ENCODE measurements at regions not wholly inside any gene's neighbourhood (a gene's known extent, or its start where the extent isn't known, plus 50 kb on each side); places are given as distances from the start of the nearest gene placed in this dataset.

DNA sequence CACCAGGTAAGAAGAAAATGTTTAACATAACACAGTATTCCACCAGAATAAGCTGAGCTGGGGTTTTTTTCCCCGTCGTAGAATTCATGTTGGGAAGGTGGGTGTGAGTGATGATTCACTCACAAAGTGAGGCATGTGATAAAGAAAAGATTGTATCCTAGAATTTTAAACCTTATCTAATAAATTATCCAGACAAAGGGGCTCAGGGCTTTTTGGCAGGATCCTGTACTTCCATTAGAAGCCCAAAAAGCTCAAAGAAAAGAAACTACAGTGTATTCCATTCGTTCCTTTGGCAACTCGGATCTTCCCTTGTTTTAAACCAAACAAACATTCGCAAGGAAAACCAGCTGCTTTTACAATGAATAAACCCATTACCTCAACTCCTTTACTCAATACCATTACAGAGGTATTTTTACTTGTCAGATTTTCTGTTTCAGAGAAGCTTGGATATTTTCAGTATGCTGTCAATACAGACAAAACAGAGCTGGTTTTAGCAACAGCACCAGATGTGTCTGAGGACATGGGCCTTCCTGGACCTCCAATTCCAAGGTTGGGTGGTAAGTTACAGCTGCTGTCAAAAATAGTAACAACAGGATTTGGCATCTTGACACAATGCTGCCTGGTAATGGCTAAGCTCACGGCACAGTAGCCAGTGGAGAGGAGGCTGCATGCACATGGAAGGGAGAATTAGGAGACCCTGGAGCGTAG, 159.9 kb upstream of the RUNX1 start:
- no peak for FAIRE-seq

GRCh38 chr21:35208104-35208503, 159.0 kb upstream of the RUNX1 start:
- no peak for FAIRE-seq

DNA sequence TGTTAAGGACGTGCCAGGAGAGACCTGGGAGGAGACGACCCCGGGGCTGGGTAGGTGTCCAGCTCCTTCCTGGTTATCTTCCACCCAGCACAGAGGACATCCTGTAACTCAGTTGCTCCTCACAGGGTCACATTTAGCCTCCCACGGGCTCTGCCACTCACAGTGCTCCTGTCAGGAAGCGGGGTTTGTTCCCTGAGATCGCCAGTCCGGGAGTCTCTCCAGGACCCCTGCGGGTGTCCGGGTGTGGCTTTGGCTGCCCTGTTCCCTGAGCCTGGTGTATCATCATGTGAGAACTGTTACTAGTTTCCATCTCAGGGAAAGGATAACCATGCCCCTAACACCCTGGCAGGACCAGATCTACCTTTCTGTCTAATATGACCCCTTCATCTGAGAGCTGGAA, 158.2 kb upstream of the RUNX1 start:
- no peak for FAIRE-seq

DNA sequence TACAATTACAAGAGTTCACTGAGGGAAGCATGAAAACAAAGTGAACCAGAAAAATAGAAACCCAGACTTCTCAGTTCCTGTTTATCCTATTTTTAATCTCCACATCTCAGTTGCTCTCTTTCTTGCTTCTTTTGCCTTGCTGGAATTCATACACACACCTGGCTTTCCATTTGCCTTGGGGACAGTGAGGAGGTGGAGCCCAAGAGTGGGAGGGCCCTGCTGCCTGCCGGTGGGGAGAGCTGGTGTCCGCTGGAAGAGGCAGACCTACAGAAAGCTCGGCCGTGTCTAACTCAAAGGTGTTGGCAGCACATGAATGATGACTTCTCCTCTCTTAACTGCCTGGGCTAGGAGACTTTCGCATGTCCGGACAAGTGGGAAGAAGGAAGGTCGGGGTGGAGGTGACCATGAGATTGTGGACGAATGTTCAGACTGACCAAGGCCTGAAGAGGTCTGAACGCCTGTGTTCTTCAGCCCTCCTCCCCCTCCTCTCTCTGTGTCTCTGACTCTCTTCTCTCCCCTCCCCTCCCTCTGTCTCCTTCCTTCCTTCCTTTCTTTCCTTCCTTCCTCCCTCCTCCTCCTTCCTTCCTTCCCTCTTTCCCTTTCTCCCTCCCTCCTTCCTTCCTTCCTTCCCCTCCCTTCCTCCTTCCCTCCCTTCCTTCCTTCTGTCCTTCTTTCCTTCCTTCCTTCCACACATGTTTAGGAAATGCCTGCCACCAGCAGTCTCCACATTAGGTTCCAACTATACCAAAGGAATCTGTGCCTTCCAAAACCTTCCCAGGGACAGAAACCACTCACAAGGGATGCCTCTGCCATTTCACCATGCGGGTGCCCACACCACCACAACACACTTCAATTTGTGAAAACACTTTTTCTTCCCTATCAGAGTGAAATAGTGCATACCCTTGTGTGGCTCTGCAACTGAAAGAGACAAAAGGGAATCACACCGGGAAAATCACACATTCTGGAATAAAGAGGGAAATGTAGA, 157.3 kb upstream of the RUNX1 start:
- FAIRE-seq: no peak

GRCh38 chr21:35204850-35205541, 155.9 kb upstream of the RUNX1 start:
- FAIRE-seq: no peak

GRCh38 chr21:35204125-35204524, 155.0 kb upstream of the RUNX1 start:
- FAIRE-seq: no peak

DNA sequence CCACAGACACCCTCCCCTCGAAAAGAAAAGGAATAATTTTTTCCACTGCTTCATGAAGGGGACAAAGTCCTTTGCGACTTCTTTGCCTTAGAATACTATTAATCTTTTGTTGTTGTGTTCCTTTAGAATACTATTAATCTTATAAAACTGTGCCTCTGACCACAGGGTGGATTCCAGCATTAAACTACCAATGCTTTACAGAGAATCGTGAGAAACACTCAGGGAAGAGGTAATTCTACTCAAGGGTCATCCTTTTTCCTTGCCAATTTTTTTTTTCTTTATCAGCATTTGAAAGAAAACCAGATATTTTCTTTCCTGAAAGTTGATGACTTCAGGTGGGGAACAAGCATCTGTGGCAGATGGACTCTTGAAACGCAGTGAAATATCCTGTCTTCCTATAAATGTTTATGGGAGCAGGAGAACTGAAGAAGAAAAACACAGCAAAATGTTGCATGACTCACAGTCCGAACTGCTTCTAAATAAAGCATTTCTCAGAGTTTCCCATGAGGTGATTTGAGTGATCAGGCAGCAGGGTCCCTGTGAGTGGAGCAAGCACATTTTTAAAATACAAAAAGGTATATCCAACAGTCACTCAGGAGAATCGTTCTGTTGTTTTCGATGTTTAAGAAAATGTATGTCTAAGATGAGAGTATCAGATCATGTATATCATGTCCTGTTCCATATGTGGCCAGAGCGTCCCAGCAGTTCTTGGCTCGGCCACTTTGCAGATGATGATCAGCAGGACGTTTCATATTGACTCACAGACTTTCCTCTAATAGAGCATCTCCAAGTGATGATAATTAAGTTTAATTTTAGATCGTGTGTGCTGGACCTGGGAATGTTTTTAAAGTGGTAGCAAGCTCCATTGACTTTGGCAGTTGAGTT, 154.2 kb upstream of the RUNX1 start:
- FAIRE-seq: no peak

DNA sequence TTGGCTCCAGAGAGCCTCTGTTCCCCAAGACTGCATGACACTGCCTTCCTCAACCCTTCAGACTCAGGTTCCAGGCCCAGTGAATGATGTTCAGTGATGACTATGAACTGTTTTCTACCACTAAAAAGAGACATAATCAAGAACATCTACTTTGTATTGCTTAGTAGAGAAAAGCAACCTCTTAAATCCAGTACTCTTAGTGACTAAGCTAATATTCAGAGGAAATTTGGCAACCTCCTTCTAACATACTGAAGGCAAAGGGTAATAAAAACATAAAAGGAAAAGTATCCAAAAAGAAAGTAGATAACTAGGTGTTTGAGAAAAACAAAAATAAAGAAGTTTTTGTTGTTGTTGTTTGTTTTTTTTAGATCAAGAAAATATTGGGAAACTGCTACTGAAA, 153.3 kb upstream of the RUNX1 start:
- FAIRE-seq: no peak

DNA sequence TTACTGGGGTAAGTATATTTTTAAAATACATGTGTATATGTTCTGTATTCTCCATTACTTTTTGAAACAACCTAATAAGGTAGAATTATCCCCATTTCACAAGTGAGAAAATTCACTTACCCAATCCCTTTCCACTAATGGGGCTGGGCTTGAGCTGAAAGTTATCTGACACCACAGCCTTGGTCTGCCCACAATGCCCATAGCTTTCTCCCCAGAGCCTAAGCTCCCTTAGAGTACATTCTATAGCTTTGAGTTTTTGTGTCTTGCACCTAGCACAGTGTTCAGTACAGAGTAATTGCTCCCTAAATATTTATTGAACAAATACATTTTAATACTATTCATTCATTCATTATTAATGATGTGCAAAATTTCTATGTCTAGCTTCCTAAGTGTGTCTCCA, 152.7 kb upstream of the RUNX1 start:
- no peak for FAIRE-seq

- no peak for FAIRE-seq
Observed at GRCh38 chr21:35201288-35201687, 152.2 kb upstream of the RUNX1 start.

GRCh38 chr21:35199733-35200015, 150.6 kb upstream of the RUNX1 start:
- FAIRE-seq: no peak

DNA sequence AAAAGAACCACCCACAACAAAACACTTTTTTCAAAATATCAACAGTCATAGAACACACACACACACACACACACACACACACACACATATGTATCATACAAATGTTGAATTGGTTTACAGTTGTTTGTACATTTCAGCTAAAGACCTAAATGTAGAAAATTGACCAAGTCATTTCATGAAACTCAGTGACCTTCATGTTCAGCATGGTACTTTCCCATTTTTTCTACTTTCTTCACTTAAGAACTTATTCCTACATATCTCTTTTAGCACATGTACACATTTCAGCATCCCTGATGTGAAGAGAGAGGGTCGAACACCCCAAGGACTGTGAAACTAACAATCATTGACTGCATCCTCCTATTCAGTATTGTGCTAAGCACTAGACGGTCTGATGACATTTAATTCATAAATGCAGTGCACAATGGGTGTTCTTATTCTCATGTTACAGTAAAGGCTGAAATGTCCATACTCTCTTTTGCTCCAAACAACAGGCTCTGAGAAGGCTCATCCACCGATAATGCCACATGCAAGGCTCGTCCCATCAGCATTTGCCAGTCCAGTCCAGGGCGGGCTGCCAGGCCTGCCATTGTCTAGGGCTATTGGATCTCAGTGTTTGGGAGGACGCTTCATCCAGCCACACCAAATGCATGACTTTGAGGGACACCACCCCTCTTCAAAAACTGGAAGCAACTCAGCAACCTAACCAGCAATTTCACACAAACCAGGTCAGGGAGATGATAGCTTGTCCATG, 150.1 kb upstream of the RUNX1 start:
- no peak for FAIRE-seq

DNA sequence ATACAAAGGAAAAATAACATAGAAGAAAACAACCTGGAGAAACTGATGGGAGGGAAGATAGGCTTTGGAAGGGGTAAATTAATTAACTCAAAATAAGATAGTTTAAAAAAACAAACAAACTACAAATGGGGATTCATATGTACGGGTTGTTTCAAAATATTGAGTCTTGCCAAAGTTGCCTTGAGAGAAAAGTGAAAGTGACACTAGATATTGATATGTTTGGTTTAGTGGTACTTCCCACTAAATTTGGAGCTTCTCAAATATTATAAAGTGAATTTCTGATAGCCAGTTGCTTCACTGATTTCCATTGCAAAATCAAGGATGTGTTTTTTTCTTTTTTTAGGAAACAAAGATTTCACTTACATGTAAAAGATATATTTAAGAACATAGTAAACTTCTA, 149.5 kb upstream of the RUNX1 start:
- FAIRE-seq: no peak

DNA sequence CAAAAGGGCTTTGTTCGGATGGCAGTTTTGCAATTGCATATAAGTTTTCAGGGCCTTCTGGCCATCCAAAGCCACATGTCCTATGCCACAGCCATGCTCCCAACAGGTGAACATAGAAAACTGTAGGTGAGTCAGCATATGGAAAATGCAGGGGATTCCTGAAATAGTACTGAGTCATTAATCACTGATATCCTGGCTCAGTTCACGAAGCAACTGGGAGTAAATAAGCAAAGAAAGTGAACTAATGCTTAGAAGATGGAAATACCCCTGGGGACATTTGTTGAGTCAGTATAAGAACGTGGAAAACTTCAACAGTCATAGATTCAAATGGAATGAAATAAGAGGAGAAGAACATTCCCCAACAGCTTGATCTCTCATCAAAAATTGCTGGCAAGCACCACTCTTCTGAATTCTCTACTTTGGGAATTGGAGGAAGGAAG, 148.9 kb upstream of the RUNX1 start:
- FAIRE-seq: no peak

GRCh38 chr21:35197191-35197590, 148.1 kb upstream of the RUNX1 start:
- no peak for FAIRE-seq

GRCh38 chr21:35196128-35196527, 147.0 kb upstream of the RUNX1 start:
- FAIRE-seq: no peak

- no peak for FAIRE-seq
Observed at GRCh38 chr21:35195232-35195631, 146.1 kb upstream of the RUNX1 start.

GRCh38 chr21:35191754-35192153, 142.7 kb upstream of the RUNX1 start:
- FAIRE-seq: no peak

DNA sequence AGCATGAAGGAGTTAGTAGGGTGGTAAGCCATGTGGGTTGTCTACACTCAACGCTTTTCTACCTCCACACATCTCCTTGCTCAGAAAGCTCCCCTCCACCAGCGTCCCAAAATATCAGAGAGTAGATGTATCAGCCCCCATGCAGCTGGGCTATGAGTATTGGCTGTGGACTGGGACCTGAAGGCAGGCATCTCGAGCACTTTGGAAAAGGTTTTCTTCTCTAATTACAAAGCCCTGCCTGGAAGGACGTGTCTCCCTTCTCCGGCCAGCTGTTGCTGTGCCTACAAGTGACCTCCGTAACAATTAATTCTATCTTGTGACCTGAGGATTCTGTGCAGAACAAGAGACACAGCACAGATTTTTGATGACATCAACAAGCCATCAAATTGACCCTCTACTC, 142.0 kb upstream of the RUNX1 start:
- FAIRE-seq: no peak

- FAIRE-seq: no peak
Observed at GRCh38 chr21:35190201-35190701, 141.1 kb upstream of the RUNX1 start.

DNA sequence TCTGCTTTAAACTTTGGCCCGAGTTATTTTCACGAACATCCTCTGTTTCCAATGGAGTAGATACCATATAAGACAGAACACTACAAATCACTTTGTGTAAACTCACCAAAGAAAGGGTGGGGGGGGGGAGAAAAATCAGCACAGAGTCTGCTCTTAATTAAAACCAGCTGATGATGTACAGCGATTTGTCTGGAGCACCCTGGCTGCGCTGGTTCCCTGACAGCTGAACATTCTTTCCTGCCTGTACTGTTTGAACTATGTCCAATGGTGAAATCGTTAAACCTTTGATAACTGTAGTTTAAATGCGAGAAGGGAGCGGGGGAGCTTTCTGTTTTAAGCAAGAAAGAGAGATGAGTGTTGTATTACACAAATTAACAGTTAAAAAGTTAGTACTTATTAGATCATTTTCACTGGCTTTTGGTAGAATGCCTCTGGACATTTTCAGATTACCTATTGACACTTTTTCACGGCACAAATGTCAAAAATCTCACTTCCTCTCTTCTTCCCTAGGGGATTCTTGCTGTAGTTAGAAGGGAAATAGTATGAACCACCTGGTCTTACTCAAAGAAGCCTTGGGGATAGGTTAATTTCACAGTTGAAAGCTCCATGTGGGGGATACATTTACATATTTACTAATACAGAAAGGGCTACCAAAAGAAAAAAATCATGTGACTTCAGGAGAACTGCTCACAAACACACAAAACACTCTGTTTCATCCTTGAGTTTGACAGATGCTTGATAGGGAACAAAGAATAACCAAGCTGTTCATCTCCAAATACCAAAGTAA, 140.2 kb upstream of the RUNX1 start:
- FAIRE-seq: peak; percentile 94
